Smooth muscle cell (in vitro differentiated cells): ENCODE measurements at regions not wholly inside any gene's neighbourhood (a gene's known extent, or its start where the extent isn't known, plus 50 kb on each side); places are given as distances from the start of the nearest gene placed in this dataset.
A peak's percentile ranks its signal among the peaks of the same experiment; 100 is the strongest.

Experiments used
- DNase-seq: peaks from one replicate; lab custom pipeline; 2025; ENCODE audit not compliant: unreplicated experiment; lab: John Stamatoyannopoulos, UW
- H2AFZ ChIP-seq: fragments of 200-600 bp; sonication (generic); 2 replicates; pipeline ENCODE4 v1.6.0; 2016; ENCODE audit warnings: antibody characterized with exemption, low read depth, mild to moderate bottlenecking
- H3F3A ChIP-seq: fragments of 200-600 bp; sonication (generic); 2 replicates; pipeline ENCODE4 v1.6.0; 2017; ENCODE audit warnings: antibody characterized with exemption, low read depth
- H3K27ac ChIP-seq: fragments of 200-600 bp; sonication (generic); 2 replicates; pipeline ENCODE4 v1.5.1; 2016; ENCODE audit warnings: low read depth, mild to moderate bottlenecking
- H3K27me3 ChIP-seq: fragments of 200-600 bp; sonication (generic); 2 replicates; pipeline ENCODE4 v1.6.1; 2016; ENCODE audit warnings: low read depth, mild to moderate bottlenecking
- H3K36me3 ChIP-seq: fragments of 200-600 bp; sonication (generic); 2 replicates; pipeline ENCODE4 v1.5.1; 2016; ENCODE audit warnings: low read depth
- H3K4me1 ChIP-seq: fragments of 200-600 bp; sonication (generic); 2 replicates; pipeline ENCODE4 v1.5.1; 2016; ENCODE audit warnings: low read depth
- H3K4me2 ChIP-seq: fragments of 200-600 bp; sonication (generic); 2 replicates; pipeline ENCODE4 v1.6.0; 2016; ENCODE audit warnings: mild to moderate bottlenecking
- H3K4me3 ChIP-seq: fragments of 200-600 bp; sonication (generic); 2 replicates; pipeline ENCODE4 v1.5.1; 2016; ENCODE audit warnings: mild to moderate bottlenecking
- H3K79me2 ChIP-seq: fragments of 200-600 bp; sonication (generic); 2 replicates; pipeline ENCODE4 v1.6.0; 2016; ENCODE audit warnings: low read depth, mild to moderate bottlenecking
- H3K9ac ChIP-seq: fragments of 200-600 bp; sonication (generic); 2 replicates; pipeline ENCODE4 v1.6.0; 2016; ENCODE audit warnings: low read depth
- H3K9me3 ChIP-seq: fragments of 200-600 bp; sonication (generic); replicated peaks from 2 replicates; pipeline ENCODE4 v1.5.1; 2016; ENCODE audit warnings: low read depth
- H4K20me1 ChIP-seq: fragments of 200-600 bp; sonication (generic); 2 replicates; pipeline ENCODE4 v1.6.0; 2016; ENCODE audit warnings: low read depth
- WGBS: methylation state at CpG from one replicate; pipeline ENCODE4 v1.1.7; 2016; ENCODE audit warnings: low lambda C conversion rate; 5-methylcytosine and 5-hydroxymethylcytosine counted together
- TF ChIP-seq, protein P1 (sequence below): fragments of 200-600 bp; sonication (generic); IDR thresholded peaks from 2 replicates; pipeline ENCODE4 v1.5.1; 2017; ENCODE audit warnings: borderline replicate concordance, mild to moderate bottlenecking, antibody characterized with exemption; ENCODE audit not compliant: insufficient read depth, poor library complexity, severe bottlenecking

DNA sequence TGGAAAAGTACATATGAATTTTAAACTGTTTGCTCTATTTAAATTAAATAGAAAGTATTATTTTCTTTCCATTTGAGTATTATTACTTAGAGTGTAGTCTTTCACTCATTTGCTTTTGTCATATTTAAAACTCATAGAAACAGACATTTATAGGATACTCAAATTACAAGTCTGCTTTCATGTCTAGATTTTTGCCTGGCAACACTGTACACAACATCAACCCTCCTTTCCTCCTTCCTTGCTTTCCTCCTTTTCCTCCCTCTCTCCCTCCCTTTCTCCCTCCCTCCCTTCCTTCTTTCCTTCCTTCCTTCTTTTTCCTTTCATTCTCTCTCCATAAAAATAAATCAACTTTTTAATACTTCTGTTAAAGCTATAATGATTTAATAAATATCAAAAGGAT, 2361.2 kb downstream of the ARAP2 start:
- Histone ChIP-seq H3K9ac (peak overlapping the region; percentile 34), H3K4me2 (peak overlapping the region; percentile 74), H3K4me3 (no peak overlapping the region), H3K36me3 (no peaks in the 10 kb centered on the region), H3F3A (peaks cover 7% of the 10 kb centered on the region), H4K20me1 (no peaks in the 10 kb centered on the region), H3K9me3 (no peaks in the 10 kb centered on the region), H3K4me1 (no peaks in the 10 kb centered on the region), H3K27me3 (no peaks in the 10 kb centered on the region), H3K27ac (peak overlapping the region; percentile 72), H2AFZ (peak overlapping the region; percentile 92), H3K79me2 (no peaks in the 10 kb centered on the region)
- no peak for DNase-seq
- TF ChIP-seq, protein P1, sequence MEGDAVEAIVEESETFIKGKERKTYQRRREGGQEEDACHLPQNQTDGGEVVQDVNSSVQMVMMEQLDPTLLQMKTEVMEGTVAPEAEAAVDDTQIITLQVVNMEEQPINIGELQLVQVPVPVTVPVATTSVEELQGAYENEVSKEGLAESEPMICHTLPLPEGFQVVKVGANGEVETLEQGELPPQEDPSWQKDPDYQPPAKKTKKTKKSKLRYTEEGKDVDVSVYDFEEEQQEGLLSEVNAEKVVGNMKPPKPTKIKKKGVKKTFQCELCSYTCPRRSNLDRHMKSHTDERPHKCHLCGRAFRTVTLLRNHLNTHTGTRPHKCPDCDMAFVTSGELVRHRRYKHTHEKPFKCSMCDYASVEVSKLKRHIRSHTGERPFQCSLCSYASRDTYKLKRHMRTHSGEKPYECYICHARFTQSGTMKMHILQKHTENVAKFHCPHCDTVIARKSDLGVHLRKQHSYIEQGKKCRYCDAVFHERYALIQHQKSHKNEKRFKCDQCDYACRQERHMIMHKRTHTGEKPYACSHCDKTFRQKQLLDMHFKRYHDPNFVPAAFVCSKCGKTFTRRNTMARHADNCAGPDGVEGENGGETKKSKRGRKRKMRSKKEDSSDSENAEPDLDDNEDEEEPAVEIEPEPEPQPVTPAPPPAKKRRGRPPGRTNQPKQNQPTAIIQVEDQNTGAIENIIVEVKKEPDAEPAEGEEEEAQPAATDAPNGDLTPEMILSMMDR, result no peak

DNA sequence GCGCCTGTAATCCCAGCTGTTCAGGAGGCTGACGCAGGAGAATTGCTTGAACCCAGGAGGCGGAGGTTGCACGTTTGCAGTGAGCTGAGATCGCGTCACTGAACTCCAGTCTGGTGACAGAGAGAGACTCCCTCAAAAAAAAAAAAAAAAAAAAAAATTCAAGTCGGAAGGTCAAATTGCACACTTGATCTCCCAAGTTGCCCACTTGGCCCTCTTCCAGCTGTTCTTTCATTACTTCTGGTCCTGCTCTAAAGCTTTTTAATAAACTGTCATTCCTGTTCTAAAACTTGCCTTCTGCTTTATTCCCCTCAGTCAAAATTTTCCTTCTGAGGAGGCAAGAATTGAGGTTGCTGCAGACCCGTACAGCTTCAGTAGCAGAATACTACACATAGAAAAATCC, 2358.0 kb downstream of the ARAP2 start:
- Histone ChIP-seq H3K4me2 (no peak overlapping the region), H3K9me3 (no peaks in the 10 kb centered on the region), H2AFZ (no peak overlapping the region), H3K4me3 (no peak overlapping the region), H3K9ac (no peak overlapping the region), H3K79me2 (no peaks in the 10 kb centered on the region), H4K20me1 (no peaks in the 10 kb centered on the region), H3K36me3 (no peaks in the 10 kb centered on the region), H3F3A (peaks cover 7% of the 10 kb centered on the region), H3K27me3 (no peaks in the 10 kb centered on the region), H3K4me1 (no peaks in the 10 kb centered on the region), H3K27ac (no peak overlapping the region)
- DNase-seq, result no peak
- over 99% methylated on average over 8 of the region's 8 CpGs for WGBS
- TF ChIP-seq, protein P1, result no peak

DNA sequence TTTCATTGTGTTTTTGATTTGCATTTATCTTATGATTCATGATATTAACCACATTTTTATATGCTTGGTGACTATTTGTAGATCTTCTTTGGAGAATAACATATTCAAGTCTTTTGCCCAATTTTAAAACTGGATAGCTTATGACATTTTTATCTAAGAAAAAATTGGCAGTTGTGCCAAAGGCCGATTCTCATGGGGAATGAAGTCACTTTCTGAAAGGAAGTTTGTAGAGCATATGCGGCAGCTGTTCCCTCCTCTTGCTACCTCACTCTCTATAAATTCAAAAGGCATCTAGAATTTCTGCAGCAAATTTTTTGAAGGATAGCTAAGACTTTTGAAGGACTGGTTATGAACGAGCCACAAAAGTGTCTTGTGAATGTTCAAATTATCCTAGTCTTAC, 2353.5 kb downstream of the ARAP2 start:
- Histone ChIP-seq H3K9ac (no peak overlapping the region), H3K4me2 (no peak overlapping the region), H3K36me3 (no peaks in the 10 kb centered on the region), H3K4me3 (no peak overlapping the region), H2AFZ (no peak overlapping the region), H3F3A (no peaks in the 10 kb centered on the region), H3K27me3 (no peaks in the 10 kb centered on the region), H3K27ac (no peak overlapping the region), H3K4me1 (no peaks in the 10 kb centered on the region), H3K79me2 (no peaks in the 10 kb centered on the region), H3K9me3 (no peaks in the 10 kb centered on the region), H4K20me1 (no peaks in the 10 kb centered on the region)
- DNase-seq, result no peak
- 95% methylated on average over 3 of the region's 3 CpGs for WGBS
- TF ChIP-seq, protein P1, result no peak

DNA sequence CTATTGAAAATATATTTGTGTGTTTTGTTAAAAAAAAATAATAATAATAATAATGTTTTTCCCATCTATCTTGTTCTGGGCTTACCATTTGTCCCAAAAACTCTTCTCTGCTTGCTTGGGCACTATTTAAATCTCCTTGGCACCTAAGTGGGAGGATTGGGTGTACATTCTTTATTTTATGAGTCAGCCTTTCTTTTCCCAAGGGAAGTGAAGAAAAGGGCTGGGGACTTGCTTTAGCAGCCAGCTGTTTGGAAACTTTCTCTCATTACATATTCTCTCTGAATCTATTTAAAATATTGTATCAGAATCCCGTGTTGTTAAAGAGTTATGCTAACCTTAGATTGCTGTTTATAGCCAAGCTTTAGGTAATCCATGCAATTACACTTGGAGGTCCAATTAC, 2332.4 kb downstream of the ARAP2 start:
- H3K9ac ChIP-seq, result no peak overlapping the region

More for the DNA sequence above, 2332.4 kb downstream of the ARAP2 start:
- H4K20me1 ChIP-seq, result no peaks in the 10 kb centered on the region
- H3K27ac ChIP-seq, result no peak overlapping the region
- 85% methylated on average over 1 of the region's 1 CpG for WGBS
- H3K9me3 ChIP-seq, result peaks cover 12% of the 10 kb centered on the region
- no peaks in the 10 kb centered on the region for H3K79me2 ChIP-seq
- TF ChIP-seq, protein P1, result no peak
- H3K4me2 ChIP-seq, result no peak overlapping the region
- H3K36me3 ChIP-seq, result peaks cover 14% of the 10 kb centered on the region
- no peak overlapping the region for H2AFZ ChIP-seq
- no peaks in the 10 kb centered on the region for H3K27me3 ChIP-seq
- DNase-seq, result no peak
- H3F3A ChIP-seq, result no peaks in the 10 kb centered on the region
- no peaks in the 10 kb centered on the region for H3K4me1 ChIP-seq
- H3K4me3 ChIP-seq, result no peak overlapping the region
